GM08714 (cell line): ENCODE measurements at regions not wholly inside any gene's neighbourhood (a gene's known extent, or its start where the extent isn't known, plus 50 kb on each side); places are given as distances from the start of the nearest gene placed in this dataset.

Source experiments
- H3K4me3 ChIP-seq: fragments of 200-500 bp; sonication (Bioruptor generic); 2 replicates; pipeline ENCODE4 v1.5.1; 2014; ENCODE audit warnings: mild to moderate bottlenecking, low read length, inconsistent platforms
- ZNF274 ChIP-seq: IDR thresholded peaks from 2 replicates; pipeline ENCODE4 v1.6.1; 2012; ENCODE audit warnings: mild to moderate bottlenecking, low read depth, low read length

DNA sequence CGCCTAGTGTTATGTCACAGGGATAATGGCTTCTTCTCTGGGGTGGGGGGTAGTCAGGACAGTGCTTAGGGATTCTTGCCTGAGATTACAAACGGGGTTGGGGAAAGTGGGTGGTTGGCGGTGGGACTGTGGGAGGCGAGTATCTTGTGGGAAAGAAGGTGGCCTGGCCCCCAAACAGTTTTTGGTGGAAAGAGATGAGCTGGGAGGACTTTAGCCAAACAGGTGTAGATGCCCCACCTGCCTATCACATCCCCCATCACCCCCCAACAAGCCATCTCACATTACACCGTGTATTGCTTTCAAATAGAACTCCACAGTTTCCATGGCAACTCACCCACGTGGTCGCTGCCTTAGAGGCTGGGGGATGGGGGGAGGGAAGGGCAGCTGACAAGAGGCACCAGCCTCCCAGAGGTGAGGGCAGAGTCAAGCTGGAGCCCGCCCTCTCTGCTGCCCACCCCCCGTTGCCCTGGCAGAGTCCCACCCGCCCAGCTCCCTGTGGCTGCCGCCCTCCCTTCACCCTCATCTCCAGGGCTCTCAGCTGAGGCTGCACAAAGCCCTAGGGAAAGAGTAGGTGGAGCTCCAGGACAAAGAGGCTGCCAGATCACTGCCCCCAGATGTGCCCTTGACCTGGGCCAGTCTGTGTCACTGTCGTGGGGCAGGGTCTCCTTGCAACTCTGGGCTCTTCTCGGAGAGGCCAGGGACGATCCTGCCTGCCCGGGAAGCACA, 98.3 kb downstream of the LRRC74A start:
- TF ChIP-seq ZNF274: no peak
- no peak overlapping the region for H3K4me3 ChIP-seq

DNA sequence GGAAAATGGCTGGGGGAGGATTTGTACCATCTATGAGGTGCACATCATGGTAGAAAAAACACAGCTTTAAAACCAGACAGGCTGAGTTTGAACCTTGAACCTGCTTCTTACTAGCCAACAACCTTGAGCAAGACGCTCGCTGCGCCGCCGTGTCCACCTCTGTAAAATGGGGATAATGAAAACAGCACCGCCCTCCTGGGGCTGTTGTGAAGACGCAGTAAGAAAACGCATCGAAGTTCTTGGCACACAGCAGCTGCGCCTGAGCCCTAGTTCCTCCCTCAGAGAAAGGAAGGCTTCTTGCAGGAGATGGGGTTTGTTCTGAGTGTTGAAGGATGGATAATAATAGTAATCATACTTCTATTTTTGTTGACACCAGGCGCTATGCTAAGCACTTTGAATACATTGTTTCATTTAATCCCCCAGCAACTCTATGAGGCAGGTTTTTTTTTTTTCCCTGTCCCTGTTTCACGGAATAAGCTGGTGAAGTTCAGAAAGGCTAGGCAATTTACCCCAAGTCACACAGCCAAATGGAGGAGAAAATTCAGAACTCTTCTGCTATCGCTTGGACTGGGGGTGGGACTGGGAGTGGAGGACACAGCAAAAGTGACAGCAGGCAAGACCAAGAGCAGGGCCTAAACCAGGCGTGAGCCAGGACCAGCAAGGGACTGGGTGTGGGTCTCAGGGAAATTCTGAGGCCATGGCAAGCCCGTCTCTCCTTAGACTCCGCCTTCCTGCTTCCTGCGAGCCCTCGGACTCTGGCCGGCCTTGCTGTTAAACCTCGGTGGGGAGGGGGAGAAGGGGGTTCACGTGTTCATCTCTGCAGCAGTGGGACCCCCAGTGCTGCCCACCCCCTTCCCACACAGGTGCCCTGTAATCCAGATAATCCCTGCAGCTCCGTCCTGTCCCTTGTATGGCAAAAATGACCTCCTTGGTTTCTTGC, 97.5 kb downstream of the LRRC74A start:
- TF ChIP-seq ZNF274: no peak
- no peak overlapping the region for H3K4me3 ChIP-seq

DNA sequence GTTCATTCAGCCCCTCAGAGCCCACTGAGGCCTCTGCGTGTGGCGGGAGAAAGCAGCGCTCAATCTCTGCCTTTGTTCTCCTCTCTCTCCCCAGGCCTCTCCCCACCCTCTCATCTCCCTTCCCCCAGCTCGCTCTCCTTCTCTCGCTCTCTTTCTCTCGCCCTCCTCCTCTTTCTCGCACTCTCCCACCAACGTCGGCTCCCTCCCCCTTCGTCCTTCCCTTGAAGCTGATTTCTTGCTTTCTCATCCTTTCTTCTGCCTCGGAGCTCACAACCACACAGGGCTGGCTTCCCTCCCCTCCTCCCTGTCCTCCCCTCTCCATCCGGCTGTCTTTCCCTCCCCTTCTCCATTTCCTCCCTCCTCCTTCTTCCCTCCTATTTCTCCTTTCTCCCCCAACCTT, 96.4 kb downstream of the LRRC74A start:
- TF ChIP-seq ZNF274: no peak
- no peak overlapping the region for H3K4me3 ChIP-seq

DNA sequence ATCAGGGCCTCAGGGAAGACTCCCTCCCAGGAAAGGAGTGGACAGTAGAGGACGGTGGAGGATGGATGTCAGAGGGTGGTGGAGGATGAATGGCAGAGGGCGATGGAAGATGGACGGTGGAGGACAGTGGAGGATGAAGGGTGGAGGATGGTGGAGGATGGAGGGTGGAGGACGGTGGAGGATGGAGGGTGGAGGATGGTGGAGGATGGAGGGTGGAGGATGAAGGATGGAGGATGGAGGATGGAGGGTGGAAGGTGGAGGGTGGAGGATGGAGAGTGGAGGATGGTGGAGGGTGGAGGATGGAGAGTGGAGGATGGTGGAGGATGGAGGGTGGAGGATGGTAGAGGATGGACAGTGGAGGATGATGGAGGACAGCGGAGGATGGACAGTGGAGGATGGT, 95.9 kb downstream of the LRRC74A start:
- H3K4me3 ChIP-seq: no peak overlapping the region
- no peak for TF ChIP-seq ZNF274

DNA sequence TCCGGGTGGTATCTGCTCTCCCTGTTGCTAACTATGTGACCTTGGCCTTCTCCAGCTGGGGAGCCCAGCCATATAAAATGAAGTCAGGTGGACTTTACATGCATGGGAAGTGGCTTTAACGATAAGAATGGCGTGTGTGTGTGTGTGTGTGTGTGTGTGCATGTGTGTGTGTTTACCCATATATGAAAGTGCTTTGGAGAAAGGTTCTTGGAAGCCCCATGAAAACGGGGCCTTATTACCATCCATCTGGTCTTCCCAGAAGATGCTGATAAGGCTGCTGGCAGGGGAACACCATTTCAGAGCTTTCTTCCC, 94.8 kb downstream of the LRRC74A start:
- no peak for TF ChIP-seq ZNF274
- H3K4me3 ChIP-seq: no peak overlapping the region

DNA sequence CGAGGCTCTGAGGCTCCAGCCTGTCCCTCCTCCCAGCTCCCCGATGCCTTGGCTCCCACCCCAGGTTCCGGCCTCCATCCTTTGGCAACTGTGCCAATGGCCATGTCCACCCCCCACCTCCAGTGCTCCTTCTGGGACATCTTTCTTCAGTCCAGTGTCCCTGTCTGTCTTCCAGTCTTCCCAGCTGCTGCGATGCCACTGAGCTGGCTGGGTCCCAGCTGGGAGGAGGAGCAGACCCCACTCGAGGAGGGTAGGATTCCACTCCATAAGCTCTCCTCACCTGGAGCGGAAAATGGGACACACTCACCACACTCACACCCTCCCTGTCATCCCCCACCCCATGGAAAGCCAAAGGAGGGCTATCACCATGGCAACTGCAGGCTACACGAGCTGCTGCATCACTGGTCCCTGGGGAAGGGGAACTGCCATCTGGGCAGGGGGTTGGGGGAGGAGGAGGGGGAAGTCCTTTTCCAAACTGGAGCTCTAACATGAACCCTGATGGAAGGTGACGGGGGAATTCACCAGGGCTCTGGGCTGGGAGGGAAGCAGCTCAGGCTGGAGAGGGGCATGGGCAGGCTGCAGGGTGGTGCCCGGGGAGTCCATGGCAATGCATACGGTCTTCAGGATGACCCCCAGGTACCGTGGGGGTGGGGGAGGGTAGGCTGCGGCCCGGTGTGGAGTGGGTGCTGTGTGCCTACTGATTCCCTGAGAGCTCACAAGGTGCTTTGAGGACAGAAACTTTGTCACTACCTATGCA, 94.3 kb downstream of the LRRC74A start:
- TF ChIP-seq ZNF274: no peak
- H3K4me3 ChIP-seq: no peak overlapping the region; the same call in 1 of the 2 replicates

DNA sequence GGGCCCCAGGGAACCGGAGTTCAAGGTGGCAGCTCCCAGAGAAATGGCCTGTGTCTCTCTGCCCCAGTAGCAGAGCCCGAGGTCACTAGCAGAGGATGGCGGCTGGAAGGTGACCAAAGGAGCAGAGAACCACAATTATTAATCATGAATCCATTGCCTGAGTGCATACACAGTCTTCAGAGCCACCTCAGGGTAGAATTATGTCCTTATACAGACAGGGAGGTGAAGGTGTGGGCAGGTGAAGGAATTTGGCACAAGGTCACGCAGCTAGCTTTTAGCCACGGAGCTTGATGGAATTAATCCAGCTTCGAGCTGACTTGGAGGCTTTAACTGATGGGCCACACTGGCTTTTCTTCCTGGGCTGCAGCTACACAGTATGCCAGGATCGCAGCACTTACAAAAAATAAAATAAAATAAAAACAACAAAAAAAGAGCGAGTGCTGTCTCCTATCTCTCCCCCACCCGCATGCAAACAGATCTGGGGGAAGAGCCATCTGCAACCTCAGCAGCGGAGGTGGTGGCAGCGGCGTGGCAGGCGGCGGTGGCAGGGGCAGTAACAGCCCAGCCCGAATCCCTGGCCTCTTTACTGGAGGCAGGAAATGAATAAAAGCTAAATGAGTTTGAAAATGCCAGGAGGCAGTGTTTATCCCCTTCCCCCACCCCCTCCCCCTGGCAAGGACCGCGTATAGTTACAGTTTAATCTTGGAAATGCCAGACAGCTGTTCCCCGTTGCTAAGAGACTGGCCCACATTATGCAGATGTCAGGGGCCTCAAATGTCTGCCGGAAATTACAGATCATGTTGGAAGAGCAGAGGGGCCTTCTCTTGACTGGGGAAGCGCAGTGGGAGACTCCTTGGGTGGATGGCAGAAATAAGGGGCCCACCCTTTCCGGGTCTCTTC, 93.5 kb downstream of the LRRC74A start:
- no peak for TF ChIP-seq ZNF274
- no peak overlapping the region; the same call in 1 of the 2 replicates for H3K4me3 ChIP-seq
